DND-41 (cell line): ENCODE measurements at regions not wholly inside any gene's neighbourhood (a gene's known extent, or its start where the extent isn't known, plus 50 kb on each side); places are given as distances from the start of the nearest gene placed in this dataset.

Experiments used
- ATAC-seq: fragments of 200-7000 bp; cut with Tn5 transposase; 3 replicates; pipeline ENCODE4 v1.9.1; 2021; ENCODE audit warnings: low read depth; ENCODE audit not compliant: insufficient read depth
- DNase-seq: peaks from one replicate; pipeline ENCODE4 v3.0.0-alpha.2; 2020
- H2AFZ ChIP-seq: 2 replicates; pipeline ENCODE4 v1.6.0; 2012; ENCODE audit warnings: low read depth, low read length
- H3K27ac ChIP-seq: 2 replicates; pipeline ENCODE4 v1.5.1; 2012; ENCODE audit warnings: low read length, inconsistent platforms
- H3K27me3 ChIP-seq: fragments of 200-600 bp; sonication (generic); 2 replicates; pipeline ENCODE4 v1.6.0; 2012; ENCODE audit warnings: low read length, mild to moderate bottlenecking, inconsistent platforms; ENCODE audit not compliant: insufficient read depth, poor library complexity
- H3K36me3 ChIP-seq: 2 replicates; pipeline ENCODE4 v1.5.1; 2012; ENCODE audit warnings: low read length, inconsistent platforms; ENCODE audit not compliant: insufficient read depth
- H3K4me1 ChIP-seq: 2 replicates; pipeline ENCODE4 v1.5.1; 2012; ENCODE audit warnings: mild to moderate bottlenecking, low read length; ENCODE audit not compliant: insufficient read depth
- H3K4me2 ChIP-seq: 2 replicates; pipeline ENCODE4 v1.6.0; 2012; ENCODE audit warnings: mild to moderate bottlenecking, moderate library complexity, low read length, inconsistent platforms; ENCODE audit not compliant: insufficient read depth
- H3K4me3 ChIP-seq, 2 experiments: fragments of 200-600 bp in 1 of 2; shearing (Covaris generic) in 1 of 2; 2 replicates each; pipeline ENCODE4 v1.5.1; 2012 to 2016; ENCODE audit warnings: inconsistent platforms in 2 of 2, low read length in 2 of 2, mild to moderate bottlenecking in 2 of 2, low read depth in 1 of 2, moderate library complexity in 1 of 2
- H3K79me2 ChIP-seq: 2 replicates; pipeline ENCODE4 v1.6.0; 2012; ENCODE audit warnings: low read length, inconsistent platforms; ENCODE audit not compliant: insufficient read depth
- H3K9ac ChIP-seq: 2 replicates; pipeline ENCODE4 v1.6.0; 2012; ENCODE audit warnings: low read depth, mild to moderate bottlenecking, inconsistent platforms, low read length, moderate library complexity
- H3K9me3 ChIP-seq: 2 replicates; pipeline ENCODE4 v1.5.1; 2012; ENCODE audit warnings: low read length, moderate library complexity, mild to moderate bottlenecking, inconsistent platforms; ENCODE audit not compliant: insufficient read depth, severe bottlenecking
- H4K20me1 ChIP-seq: 2 replicates; pipeline ENCODE4 v1.6.0; 2012; ENCODE audit warnings: low read length; ENCODE audit not compliant: insufficient read depth
- CTCF ChIP-seq: IDR thresholded peaks from 2 replicates; pipeline ENCODE4 v1.5.1; 2012; ENCODE audit warnings: borderline replicate concordance, low read length, moderate library complexity, mild to moderate bottlenecking; ENCODE audit not compliant: poor library complexity, severe bottlenecking; ENCODE audit errors: extremely low read depth
- EZH2 ChIP-seq: IDR thresholded peaks from 3 replicates; pipeline ENCODE4 v1.6.1; 2012; ENCODE audit warnings: borderline replicate concordance, low read depth, mild to moderate bottlenecking, moderate library complexity, low read length, inconsistent platforms; ENCODE audit not compliant: severe bottlenecking

GRCh38 chr5:10123254-10123989 is 126.3 kb downstream of the ATPSCKMT start:
- Histone ChIP-seq H3K9ac (no peak overlapping the region), H4K20me1 (no peaks in the 10 kb centered on the region), H3K36me3 (no peaks in the 10 kb centered on the region), H3K27me3 (no peaks in the 10 kb centered on the region), H3K4me3 (no peak overlapping the region), H3K4me1 (no peaks in the 10 kb centered on the region), H2AFZ (no peak overlapping the region), H3K4me2 (no peak overlapping the region), H3K79me2 (no peaks in the 10 kb centered on the region), H3K27ac (no peak overlapping the region), H3K9me3 (no peaks in the 10 kb centered on the region)
- ATAC-seq (no peak), DNase-seq (no peak)
- TF ChIP-seq EZH2 (no peak), CTCF (no peak)

DNA sequence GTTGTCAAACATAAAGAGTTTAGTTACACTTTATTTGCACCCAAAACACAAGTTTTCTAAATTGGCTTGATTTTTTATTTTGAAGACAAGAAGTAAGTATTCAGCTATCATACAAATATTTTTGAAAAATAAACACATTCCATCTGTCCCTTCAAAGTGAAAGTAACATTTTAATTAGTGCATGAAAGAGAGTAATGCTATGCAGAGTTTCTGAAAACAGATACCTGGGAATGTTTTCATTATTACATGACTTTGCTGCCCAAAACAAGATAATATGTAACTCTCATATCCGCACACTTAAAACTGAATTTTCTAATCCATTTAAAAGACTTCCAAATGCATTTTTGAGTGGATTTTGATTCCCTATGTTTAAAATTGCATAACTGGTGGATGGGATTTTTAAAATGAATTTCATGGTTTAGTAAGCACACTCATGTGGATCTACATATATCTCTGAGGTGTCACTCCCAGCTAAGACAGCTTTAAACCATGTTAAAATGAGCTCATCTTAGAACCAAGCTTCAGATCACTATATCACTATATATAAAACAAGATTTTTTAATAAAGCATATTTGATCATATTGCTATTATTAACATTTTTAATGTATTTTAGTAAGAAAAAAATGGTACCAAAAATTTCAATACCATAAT is 127.5 kb downstream of the ATPSCKMT start:
- DNase-seq = no peak
- H3K4me2 ChIP-seq = no peak overlapping the region
- no peak for ATAC-seq
- no peaks in the 10 kb centered on the region for H4K20me1 ChIP-seq
- no peaks in the 10 kb centered on the region for H3K79me2 ChIP-seq
- H3K27ac ChIP-seq = no peak overlapping the region
- no peak overlapping the region for H3K4me3 ChIP-seq
- H3K27me3 ChIP-seq = no peaks in the 10 kb centered on the region
- H3K9me3 ChIP-seq = no peaks in the 10 kb centered on the region
- H3K36me3 ChIP-seq = no peaks in the 10 kb centered on the region
- no peak overlapping the region; the same call in 1 of the 2 replicates for H2AFZ ChIP-seq
- no peak overlapping the region for H3K9ac ChIP-seq
- TF ChIP-seq EZH2 (no peak), CTCF (no peak)
- no peaks in the 10 kb centered on the region for H3K4me1 ChIP-seq

DNA sequence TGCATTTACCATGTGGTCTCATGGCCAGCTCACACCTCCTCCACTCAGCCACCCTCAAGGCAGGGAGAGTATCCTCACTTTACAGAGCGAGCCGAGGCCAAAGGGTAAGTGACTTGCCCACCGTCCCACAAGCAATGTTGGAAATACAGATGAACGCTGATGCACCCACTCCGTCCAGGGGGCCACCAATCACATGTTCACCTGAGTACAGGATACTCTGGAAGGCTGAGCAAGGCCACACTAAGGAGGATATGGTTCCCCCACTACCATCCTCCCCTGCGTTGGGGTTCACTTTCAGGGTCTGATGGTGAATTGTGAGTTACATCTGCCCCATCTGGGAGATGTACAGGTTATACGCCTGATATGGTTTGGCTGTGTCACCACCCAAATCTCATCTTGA is 128.8 kb downstream of the ATPSCKMT start:
- H3K9ac ChIP-seq = no peak overlapping the region
- H3K27me3 ChIP-seq = no peaks in the 10 kb centered on the region
- H3K27ac ChIP-seq = no peak overlapping the region
- TF ChIP-seq CTCF (no peak), EZH2 (no peak)
- H3K4me2 ChIP-seq = no peak overlapping the region
- H3K36me3 ChIP-seq = no peaks in the 10 kb centered on the region
- no peaks in the 10 kb centered on the region for H4K20me1 ChIP-seq
- H3K79me2 ChIP-seq = no peaks in the 10 kb centered on the region
- ATAC-seq (no peak), DNase-seq (no peak)
- H3K9me3 ChIP-seq = no peaks in the 10 kb centered on the region
- no peak overlapping the region for H3K4me3 ChIP-seq
- H2AFZ ChIP-seq = no peak overlapping the region
- no peaks in the 10 kb centered on the region for H3K4me1 ChIP-seq
